ENCODE measurements at regions not wholly inside any gene's neighbourhood (a gene's known extent, or its start where the extent isn't known, plus 50 kb on each side); places are given as distances from the start of the nearest gene placed in this dataset.

DNA sequence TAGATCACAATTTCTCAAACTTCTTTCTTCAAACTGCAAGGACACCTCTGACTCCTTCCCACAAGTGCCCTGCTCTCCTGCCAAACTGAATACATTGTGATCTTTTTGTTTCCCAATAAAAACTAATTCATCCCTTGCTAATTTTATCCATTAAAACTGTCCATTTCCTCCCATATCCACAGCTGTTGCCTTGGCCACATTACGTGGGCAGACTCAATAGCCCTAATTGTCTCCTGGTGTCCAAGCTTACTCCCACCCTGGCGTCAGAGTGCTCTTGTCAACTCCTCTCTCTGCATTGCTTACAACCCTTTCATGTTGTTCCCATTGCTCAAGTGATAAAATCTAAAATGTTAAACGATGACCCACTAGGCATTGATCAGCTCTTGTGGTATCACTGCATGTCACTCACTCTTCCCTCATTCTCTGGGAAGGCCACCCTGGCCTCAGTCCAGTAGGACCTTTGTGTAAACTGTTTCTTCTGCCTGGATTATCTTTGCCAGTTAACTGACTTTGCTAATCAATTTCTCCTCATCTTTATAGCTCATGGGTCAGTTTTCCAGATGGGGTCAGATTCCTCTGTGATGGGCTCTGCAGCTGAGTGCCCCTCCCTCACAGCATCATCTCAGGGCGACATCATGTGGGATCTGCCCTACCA lies 525.0 kb downstream of the SLC4A3 start:
- peaks cover 3% of the 10 kb centered on the region for H3K27me3 Mint-ChIP-seq

DNA sequence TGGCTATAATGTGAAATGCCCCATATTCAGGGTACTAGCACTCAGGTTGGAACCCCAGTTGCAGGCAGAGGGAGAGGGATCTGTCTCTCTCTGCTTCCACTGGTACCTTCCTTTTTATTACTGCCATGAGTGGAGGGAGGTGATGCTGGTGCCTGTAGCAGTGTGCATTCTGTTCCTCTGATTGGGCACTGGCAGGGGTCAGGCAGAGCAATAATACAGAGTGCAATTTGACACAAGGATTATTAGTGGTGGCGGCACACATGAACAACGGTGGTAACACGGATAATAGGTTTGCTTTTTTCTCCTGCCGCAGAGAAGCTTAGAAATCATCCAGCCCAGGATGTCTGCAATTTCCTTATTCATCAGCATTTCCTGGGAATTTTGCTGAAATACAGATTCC lies 525.7 kb downstream of the SLC4A3 start:
- CTCF ChIA-PET: no interaction called here

More for the DNA sequence above, 525.0 kb downstream of the SLC4A3 start:
- H3K4me3 ChIP-seq (ENCODE audit: low read length): no peak overlapping the region
- H3K9me3 ChIP-seq (ENCODE audit: control insufficient read depth in 1 of 2, insufficient read depth in 1 of 2, low read length in 2 of 2): no peaks in the 10 kb centered on the region
- Mint-ChIP-seq H3K36me3 (ENCODE audit: low read depth) (no peaks in the 10 kb centered on the region), H3K27ac (no peak overlapping the region), H3K4me3 (no peak overlapping the region), H3K9me3 (no peaks in the 10 kb centered on the region), H3K4me1 (ENCODE audit: low read depth) (no peaks in the 10 kb centered on the region)
- H3K27me3 ChIP-seq (ENCODE audit: control insufficient read depth in 1 of 2, insufficient read depth in 2 of 2, low read length in 2 of 2): no peaks in the 10 kb centered on the region
- H3K4me1 ChIP-seq (ENCODE audit: insufficient read depth, low read length): no peaks in the 10 kb centered on the region
- intact Hi-C loops (cut with DNase I, micrococcal nuclease): no loop called here
- no peak overlapping the region for H3K27ac ChIP-seq (ENCODE audit: low read depth in 1 of 2, low read length in 2 of 2)
- ChIA-PET POLR2A (no interaction called here), CTCF (no interaction called here)
- DNase-seq: no peak
- no peak for ATAC-seq (ENCODE audit: poor library complexity)
- TF ChIP-seq, protein P1, sequence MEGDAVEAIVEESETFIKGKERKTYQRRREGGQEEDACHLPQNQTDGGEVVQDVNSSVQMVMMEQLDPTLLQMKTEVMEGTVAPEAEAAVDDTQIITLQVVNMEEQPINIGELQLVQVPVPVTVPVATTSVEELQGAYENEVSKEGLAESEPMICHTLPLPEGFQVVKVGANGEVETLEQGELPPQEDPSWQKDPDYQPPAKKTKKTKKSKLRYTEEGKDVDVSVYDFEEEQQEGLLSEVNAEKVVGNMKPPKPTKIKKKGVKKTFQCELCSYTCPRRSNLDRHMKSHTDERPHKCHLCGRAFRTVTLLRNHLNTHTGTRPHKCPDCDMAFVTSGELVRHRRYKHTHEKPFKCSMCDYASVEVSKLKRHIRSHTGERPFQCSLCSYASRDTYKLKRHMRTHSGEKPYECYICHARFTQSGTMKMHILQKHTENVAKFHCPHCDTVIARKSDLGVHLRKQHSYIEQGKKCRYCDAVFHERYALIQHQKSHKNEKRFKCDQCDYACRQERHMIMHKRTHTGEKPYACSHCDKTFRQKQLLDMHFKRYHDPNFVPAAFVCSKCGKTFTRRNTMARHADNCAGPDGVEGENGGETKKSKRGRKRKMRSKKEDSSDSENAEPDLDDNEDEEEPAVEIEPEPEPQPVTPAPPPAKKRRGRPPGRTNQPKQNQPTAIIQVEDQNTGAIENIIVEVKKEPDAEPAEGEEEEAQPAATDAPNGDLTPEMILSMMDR (IDR thresholded peaks at IDR 0.05): no peak
- no peaks in the 10 kb centered on the region for H3K36me3 ChIP-seq (ENCODE audit: insufficient read depth, low read length)

DNA sequence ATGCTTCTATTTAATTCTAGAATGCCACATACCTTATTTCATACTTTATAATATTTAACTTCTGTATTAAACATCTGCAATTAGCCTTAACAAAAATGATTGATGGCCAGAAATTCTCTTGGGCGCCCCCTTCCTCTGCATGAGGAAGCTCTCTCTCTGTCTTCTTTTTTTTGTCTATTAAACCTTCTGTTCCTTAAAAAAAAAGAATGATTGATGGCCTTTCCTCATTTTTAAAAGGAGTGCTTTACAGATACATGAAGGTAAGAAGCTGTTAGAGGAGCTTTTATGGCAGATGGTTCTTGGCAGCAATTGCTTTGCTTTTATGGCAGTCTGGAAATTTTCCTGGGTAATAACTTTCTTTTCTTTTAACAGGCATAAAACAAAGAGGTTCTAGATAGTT lies 526.9 kb downstream of the SLC4A3 start:
- ATAC-seq (ENCODE audit: poor library complexity): no peak
- Mint-ChIP-seq H3K27me3 (peaks cover 3% of the 10 kb centered on the region), H3K9me3 (no peaks in the 10 kb centered on the region), H3K36me3 (ENCODE audit: low read depth) (no peaks in the 10 kb centered on the region), H3K27ac (no peak overlapping the region), H3K4me1 (ENCODE audit: low read depth) (no peaks in the 10 kb centered on the region), H3K4me3 (no peak overlapping the region)
- no peaks in the 10 kb centered on the region for H3K36me3 ChIP-seq (ENCODE audit: insufficient read depth, low read length)
- no peak overlapping the region for H3K4me3 ChIP-seq (ENCODE audit: low read length)
- TF ChIP-seq, protein P1 (IDR thresholded peaks at IDR 0.05): no peak
- no peak for DNase-seq
- ChIA-PET CTCF (no interaction called here), POLR2A (no interaction called here)
- no peaks in the 10 kb centered on the region for H3K27me3 ChIP-seq (ENCODE audit: control insufficient read depth in 1 of 2, insufficient read depth in 2 of 2, low read length in 2 of 2)
- H3K4me1 ChIP-seq (ENCODE audit: insufficient read depth, low read length): no peaks in the 10 kb centered on the region
- intact Hi-C loops (cut with DNase I, micrococcal nuclease): no loop called here
- H3K27ac ChIP-seq (ENCODE audit: low read depth in 1 of 2, low read length in 2 of 2): no peak overlapping the region
- no peaks in the 10 kb centered on the region for H3K9me3 ChIP-seq (ENCODE audit: control insufficient read depth in 1 of 2, insufficient read depth in 1 of 2, low read length in 2 of 2)

More for the DNA sequence above, 525.7 kb downstream of the SLC4A3 start:
- H3K36me3 ChIP-seq (ENCODE audit: insufficient read depth, low read length): no peaks in the 10 kb centered on the region
- H3K4me3 ChIP-seq (ENCODE audit: low read length): no peak overlapping the region
- H3K27ac ChIP-seq (ENCODE audit: low read depth in 1 of 2, low read length in 2 of 2): no peak overlapping the region
- POLR2A ChIA-PET: no interaction called here
- Mint-ChIP-seq H3K27me3 (peaks cover 3% of the 10 kb centered on the region), H3K4me1 (ENCODE audit: low read depth) (no peaks in the 10 kb centered on the region), H3K36me3 (ENCODE audit: low read depth) (no peaks in the 10 kb centered on the region), H3K4me3 (no peak overlapping the region), H3K27ac (no peak overlapping the region), H3K9me3 (no peaks in the 10 kb centered on the region)
- no peaks in the 10 kb centered on the region for H3K27me3 ChIP-seq (ENCODE audit: control insufficient read depth in 1 of 2, insufficient read depth in 2 of 2, low read length in 2 of 2)
- TF ChIP-seq, protein P1 (IDR thresholded peaks at IDR 0.05): no peak
- DNase-seq (no peak), ATAC-seq (ENCODE audit: poor library complexity) (no peak)
- intact Hi-C loops (cut with DNase I, micrococcal nuclease): no loop called here
- no peaks in the 10 kb centered on the region for H3K9me3 ChIP-seq (ENCODE audit: control insufficient read depth in 1 of 2, insufficient read depth in 1 of 2, low read length in 2 of 2)
- no peaks in the 10 kb centered on the region for H3K4me1 ChIP-seq (ENCODE audit: insufficient read depth, low read length)
